Transverse colon (tissue), 4 donors: ENCODE measurements at regions not wholly inside any gene's neighbourhood (a gene's known extent, or its start where the extent isn't known, plus 50 kb on each side); places are given as distances from the start of the nearest gene placed in this dataset.

Source experiments
- DNase-seq: peaks from one replicate; pipeline ENCODE4 v3.0.0-alpha.2; 2019
- H3K27ac ChIP-seq, 4 donors: fragments of 200-600 bp; sonication (generic); 2 replicates each; pipeline ENCODE4 v1.5.1; 2016 to 2018; ENCODE audit warnings: inconsistent platforms in 4 of 4
- H3K27me3 ChIP-seq: fragments of 200-600 bp; sonication (generic); 2 replicates; pipeline ENCODE4 v1.5.1; 2017; ENCODE audit warnings: inconsistent platforms
- H3K36me3 ChIP-seq, 4 donors: fragments of 200-600 bp; sonication (generic); 2 replicates each; pipeline ENCODE4 v1.5.1; 2017 to 2019; ENCODE audit warnings: inconsistent platforms in 4 of 4
- H3K4me1 ChIP-seq, 4 donors: fragments of 200-600 bp; sonication (generic); 2 replicates each; pipeline ENCODE4 v1.5.1; 2017 to 2020; ENCODE audit warnings: inconsistent platforms in 4 of 4
- H3K4me3 ChIP-seq, 4 donors: fragments of 200-600 bp; sonication (generic); 1 replicate in 1 of 4; 2 replicates in 3 of 4; pipeline versions ENCODE4 v1.5.1 to v1.6.1; 2017 to 2019; ENCODE audit warnings: inconsistent platforms in 4 of 4
- H3K9me3 ChIP-seq, 2 donors: fragments of 200-600 bp; sonication (generic); 2 replicates each; pipeline ENCODE4 v1.5.1; 2017 to 2019; ENCODE audit warnings: inconsistent platforms in 2 of 2
- EP300 ChIP-seq: sonication (generic); formaldehyde crosslinking; IDR thresholded peaks from one replicate; pipeline ENCODE4 v1.6.1; 2017; ENCODE audit warnings: antibody characterized with exemption, low read depth
- POLR2A ChIP-seq: fragments of 450-650 bp; IDR thresholded peaks from one replicate; pipeline ENCODE4 v1.6.1; 2016; ENCODE audit warnings: antibody characterized with exemption, mild to moderate bottlenecking, moderate library complexity
- POLR2AphosphoS5 ChIP-seq, 3 donors: sonication (generic); formaldehyde crosslinking; IDR thresholded peaks; one replicate each; pipeline ENCODE4 v1.6.1; 2016; ENCODE audit warnings: antibody characterized with exemption in 3 of 3
- WGBS, 2 donors: methylation state at CpG; one replicate each; pipeline ENCODE4 v1.1.5; 2018; ENCODE audit warnings: low coverage in 1 of 2; 5-methylcytosine and 5-hydroxymethylcytosine counted together
- in situ Hi-C, 4 donors: fragments of 200-750 bp; cut with MboI; loops; one replicate each; pipeline versions ENCODE4 v1.15.0 to v1.15.1; 2017; ENCODE audit warnings: low sequenced_read_pairs in 3 of 4, low pct_ligation_motif_present in 1 of 4, low pct_unique_long_range_greater_than_20kb in 1 of 4
- intact Hi-C: fragments of 100-400 bp; cut with DNase I; formaldehyde crosslinking; loops from one replicate; pipeline ENCODE4 v1.15.1; 2023; ENCODE audit warnings: low total_unique reads
- TF ChIP-seq, protein P1 (sequence below), 5 experiments: fragments of 200-600 bp in 3 of 5; fragments of 450-650 bp in 2 of 5; sonication (generic) in 3 of 5; IDR thresholded peaks; 1 replicate in 2 of 5; 2 replicates in 3 of 5; pipeline ENCODE4 v1.5.1; 2016 to 2017; ENCODE audit warnings: antibody characterized with exemption in 5 of 5, inconsistent platforms in 3 of 5, mild to moderate bottlenecking in 2 of 5, moderate library complexity in 1 of 5

DNA sequence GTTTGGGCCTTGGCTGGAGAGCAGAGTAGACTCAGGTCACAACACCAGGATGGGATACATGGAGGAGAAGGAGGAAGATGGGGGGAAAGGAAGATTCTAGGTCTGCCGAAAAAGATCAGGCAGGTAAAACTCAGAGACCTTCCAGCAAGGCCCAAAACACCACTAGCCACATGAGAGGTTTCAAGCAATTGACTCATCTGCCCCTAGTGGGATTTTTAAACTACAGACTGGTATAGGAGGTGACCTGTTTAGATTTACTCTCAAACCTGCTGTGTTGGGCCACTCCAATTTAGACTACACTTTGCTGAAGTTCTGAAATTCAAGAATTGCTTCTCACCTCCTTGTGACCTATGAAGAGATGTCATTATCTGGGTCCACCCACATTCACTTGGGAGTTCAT is 236.9 kb upstream of the SASH1 start:
- Histone ChIP-seq H3K4me1 (no peaks in the 10 kb centered on the region), H3K4me3 (no peak overlapping the region), H3K36me3 (no peaks in the 10 kb centered on the region), H3K27me3 (no peaks in the 10 kb centered on the region), H3K9me3 (no peaks in the 10 kb centered on the region), H3K27ac (no peak overlapping the region)
- TF ChIP-seq, protein P1, sequence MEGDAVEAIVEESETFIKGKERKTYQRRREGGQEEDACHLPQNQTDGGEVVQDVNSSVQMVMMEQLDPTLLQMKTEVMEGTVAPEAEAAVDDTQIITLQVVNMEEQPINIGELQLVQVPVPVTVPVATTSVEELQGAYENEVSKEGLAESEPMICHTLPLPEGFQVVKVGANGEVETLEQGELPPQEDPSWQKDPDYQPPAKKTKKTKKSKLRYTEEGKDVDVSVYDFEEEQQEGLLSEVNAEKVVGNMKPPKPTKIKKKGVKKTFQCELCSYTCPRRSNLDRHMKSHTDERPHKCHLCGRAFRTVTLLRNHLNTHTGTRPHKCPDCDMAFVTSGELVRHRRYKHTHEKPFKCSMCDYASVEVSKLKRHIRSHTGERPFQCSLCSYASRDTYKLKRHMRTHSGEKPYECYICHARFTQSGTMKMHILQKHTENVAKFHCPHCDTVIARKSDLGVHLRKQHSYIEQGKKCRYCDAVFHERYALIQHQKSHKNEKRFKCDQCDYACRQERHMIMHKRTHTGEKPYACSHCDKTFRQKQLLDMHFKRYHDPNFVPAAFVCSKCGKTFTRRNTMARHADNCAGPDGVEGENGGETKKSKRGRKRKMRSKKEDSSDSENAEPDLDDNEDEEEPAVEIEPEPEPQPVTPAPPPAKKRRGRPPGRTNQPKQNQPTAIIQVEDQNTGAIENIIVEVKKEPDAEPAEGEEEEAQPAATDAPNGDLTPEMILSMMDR (IDR thresholded peaks at IDR 0.05) = no peak
- TF ChIP-seq POLR2AphosphoS5 (IDR thresholded peaks at IDR 0.05) = no peak
- TF ChIP-seq POLR2A = no peak
- no peak for TF ChIP-seq EP300
- intact Hi-C loops (no loop called here), in situ Hi-C loops (no loop called here)
- no peak for DNase-seq
- 78 to 100% methylated on average over 1 of the region's 1 CpG for WGBS, 2 donors

DNA sequence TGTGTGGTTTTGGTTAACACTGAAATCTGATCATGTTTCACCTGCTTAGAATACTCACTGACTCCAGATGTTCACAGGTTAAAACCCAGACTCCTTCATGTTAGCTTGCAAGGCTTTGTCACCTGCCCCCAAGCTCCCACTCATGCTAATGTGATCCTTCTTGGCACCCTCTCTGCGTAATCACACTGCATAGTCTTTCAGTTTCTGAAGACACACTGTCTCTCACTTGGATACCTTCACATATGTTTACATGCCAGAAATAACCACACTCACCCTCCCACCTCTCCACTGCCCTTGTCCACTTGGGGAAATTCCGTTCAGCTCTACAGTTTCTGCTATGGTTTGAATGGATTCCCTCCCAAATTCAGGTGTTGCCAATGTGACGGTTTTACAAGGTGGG is 234.7 kb upstream of the SASH1 start:
- intact Hi-C loops = no loop called here
- Histone ChIP-seq H3K27me3 (no peaks in the 10 kb centered on the region), H3K4me3 (no peak overlapping the region), H3K9me3 (no peaks in the 10 kb centered on the region), H3K4me1 (no peaks in the 10 kb centered on the region), H3K36me3 (no peaks in the 10 kb centered on the region), H3K27ac (no peak overlapping the region)
- no peak for DNase-seq
- in situ Hi-C loops = no loop called here
- WGBS, 2 donors = 79 to 100% methylated on average over 3 of the region's 3 CpGs
- TF ChIP-seq POLR2A (no peak), POLR2AphosphoS5 (IDR thresholded peaks at IDR 0.05) (no peak), EP300 (no peak)
- TF ChIP-seq, protein P1 (IDR thresholded peaks at IDR 0.05) = no peak

GRCh38 chr6:148109732-148110131 is 232.9 kb upstream of the SASH1 start:
- in situ Hi-C loops (no loop called here), intact Hi-C loops (no loop called here)
- Histone ChIP-seq H3K27me3 (no peaks in the 10 kb centered on the region), H3K4me1 (no peaks in the 10 kb centered on the region), H3K36me3 (no peaks in the 10 kb centered on the region), H3K27ac (no peak overlapping the region), H3K4me3 (no peak overlapping the region), H3K9me3 (no peaks in the 10 kb centered on the region)
- whole genome bisulfite sequencing, 2 donors = 81 to 86% methylated on average over 3 of the region's 3 CpGs
- no peak for DNase-seq
- TF ChIP-seq POLR2A = no peak
- no peak for TF ChIP-seq EP300
- TF ChIP-seq, protein P1 (IDR thresholded peaks at IDR 0.05) = no peak
- no peak for TF ChIP-seq POLR2AphosphoS5 (IDR thresholded peaks at IDR 0.05)

- Histone ChIP-seq H3K27me3 (no peaks in the 10 kb centered on the region), H3K36me3 (no peaks in the 10 kb centered on the region), H3K4me3 (no peak overlapping the region), H3K27ac (no peak overlapping the region), H3K9me3 (no peaks in the 10 kb centered on the region), H3K4me1 (no peaks in the 10 kb centered on the region)
- WGBS, 2 donors = 90 to 97% methylated on average over 3 of the region's 3 CpGs
- intact Hi-C loops = no loop called here
- no peak for TF ChIP-seq EP300
- DNase-seq = no peak
- in situ Hi-C loops = no loop called here
Observed at GRCh38 chr6:148110925-148111324, 231.7 kb upstream of the SASH1 start.

GRCh38 chr6:148112851-148113319 is 229.8 kb upstream of the SASH1 start:
- Histone ChIP-seq H3K36me3 (no peaks in the 10 kb centered on the region), H3K4me1 (no peaks in the 10 kb centered on the region), H3K4me3 (no peak overlapping the region), H3K27me3 (no peaks in the 10 kb centered on the region), H3K9me3 (no peaks in the 10 kb centered on the region), H3K27ac (no peak overlapping the region)
- 85% methylated on average over 2 of the region's 2 CpGs; no CpG with 5 or more reads in 1 of the 2 donors for WGBS, 2 donors
- TF ChIP-seq EP300 = no peak
- TF ChIP-seq POLR2A = no peak
- TF ChIP-seq POLR2AphosphoS5 (IDR thresholded peaks at IDR 0.05) = no peak
- TF ChIP-seq, protein P1 (IDR thresholded peaks at IDR 0.05) = no peak
- no peak for DNase-seq
- in situ Hi-C loops (no loop called here), intact Hi-C loops (no loop called here)
